ENCODE measurements at regions not wholly inside any gene's neighbourhood (a gene's known extent, or its start where the extent isn't known, plus 50 kb on each side); places are given as distances from the start of the nearest gene placed in this dataset.

DNA sequence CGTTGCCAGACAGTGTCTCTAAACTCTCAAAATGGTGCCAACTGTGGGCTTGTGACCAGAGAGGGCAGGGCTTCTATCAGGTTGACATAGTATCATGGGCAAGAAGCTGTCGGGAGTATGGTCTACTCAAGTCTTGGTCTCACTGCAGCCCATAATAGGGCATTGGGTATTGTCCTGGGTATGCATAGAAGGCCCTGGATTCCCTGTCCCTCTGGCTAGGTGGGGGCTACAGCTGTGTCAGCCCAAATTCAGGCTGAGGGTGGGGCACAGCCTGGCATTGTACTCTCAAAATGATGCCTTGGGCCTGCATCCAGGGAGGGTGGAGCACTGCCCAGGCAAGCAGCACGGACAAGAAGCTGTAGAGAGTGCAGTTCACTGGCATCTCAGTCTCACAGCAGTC is 408.8 kb upstream of the MAN1A1 start:
- Histone ChIP-seq H3K23ac (ENCODE audit: low read depth, low read length) (no peak overlapping the region), H3K9me3 (ENCODE audit: control insufficient read depth, insufficient read depth, low read length) (no peaks in the 10 kb centered on the region), H3K18ac (ENCODE audit: low read depth, low read length) (no peak overlapping the region), H3K36me3 (ENCODE audit: control insufficient read depth, insufficient read depth, low read length) (no peaks in the 10 kb centered on the region), H2BK120ac (ENCODE audit: low read depth, low read length) (no peak overlapping the region), H3K14ac (replicated peaks; ENCODE audit: low read depth, low read length) (no peak overlapping the region), H3K9me1 (ENCODE audit: insufficient read depth, low read length) (no peaks in the 10 kb centered on the region), H4K5ac (ENCODE audit: low read depth, low read length) (no peak overlapping the region), H3K27me3 (ENCODE audit: control insufficient read depth, insufficient read depth, low read length) (no peaks in the 10 kb centered on the region), H3K4me2 (ENCODE audit: low read depth, low read length) (no peak overlapping the region), H2BK5ac (ENCODE audit: low read depth, low read length, poor library complexity, severe bottlenecking) (no peak overlapping the region), H3K27ac (ENCODE audit: insufficient read depth, low read length) (no peak overlapping the region), H2BK15ac (ENCODE audit: low read depth, low read length) (no peak overlapping the region), H3K9ac (ENCODE audit: low read depth, low read length) (no peak overlapping the region), H2AK5ac (ENCODE audit: low read depth, low read length) (no peak overlapping the region), H3K4me1 (ENCODE audit: control insufficient read depth, insufficient read depth, low read length) (no peaks in the 10 kb centered on the region), H3K56ac (ENCODE audit: extremely low read depth, insufficient read depth, low read length) (no peak overlapping the region), H4K8ac (ENCODE audit: low read depth in 2 of 2, low read length in 2 of 2) (no peak overlapping the region), H2AFZ (replicated peaks; ENCODE audit: low read length, poor library complexity) (no peak overlapping the region), H2AK9ac (replicated peaks; ENCODE audit: low read depth, low read length, poor library complexity) (no peak overlapping the region), H2BK20ac (ENCODE audit: low read depth, low read length) (no peak overlapping the region), H4K91ac (ENCODE audit: insufficient read depth, low read depth, low read length) (no peak overlapping the region), H4K20me1 (ENCODE audit: insufficient read depth, low read length) (no peaks in the 10 kb centered on the region), H3K4ac (ENCODE audit: low read depth, low read length) (no peak overlapping the region), H3K79me1 (ENCODE audit: low read depth in 1 of 2, low read length in 2 of 2) (no peaks in the 10 kb centered on the region), H3K4me3 (ENCODE audit: insufficient read depth, low read depth, low read length) (no peak overlapping the region)
- ChIA-PET CTCF (interaction anchor here (0.7 kb wide), 1 partner anchor 14 kb away, joined by 3 read pairs; no protein-coding TSS in a partner anchor), POLR2A (ENCODE audit: unreplicated experiment) (no interaction called here)
- TF ChIP-seq FOS (IDR thresholded peaks at IDR 0.05; ENCODE audit: low read depth, low read length) (no peak), CHD1 (IDR thresholded peaks at IDR 0.05; ENCODE audit: low read depth, low read length) (no peak), MAZ (IDR thresholded peaks at IDR 0.05; ENCODE audit: borderline replicate concordance, low read depth, low read length) (no peak), POLR2A (IDR thresholded peaks at IDR 0.05; ENCODE audit: low read depth, low read length) (no peak), RFX5 (IDR thresholded peaks at IDR 0.05; ENCODE audit: low read depth, low read length) (no peak), MAFK (IDR thresholded peaks at IDR 0.05; ENCODE audit: low read depth, low read length) (no peak), CEBPB (IDR thresholded peaks at IDR 0.05; ENCODE audit: low read depth, low read length) (no peak), RAD21 (IDR thresholded peaks at IDR 0.05; ENCODE audit: low read length) (no peak), MXI1 (IDR thresholded peaks at IDR 0.05; ENCODE audit: borderline replicate concordance, low read depth, low read length) (no peak), RCOR1 (IDR thresholded peaks at IDR 0.05; ENCODE audit: insufficient replicate concordance, low read length) (no peak), SMC3 (IDR thresholded peaks at IDR 0.05; ENCODE audit: low read depth, low read length) (no peak), BHLHE40 (IDR thresholded peaks at IDR 0.05; ENCODE audit: low read depth, low read length) (no peak), NFE2L2 (IDR thresholded peaks at IDR 0.05; ENCODE audit: low read depth, low read length) (no peak)
- TF ChIP-seq, protein P1, sequence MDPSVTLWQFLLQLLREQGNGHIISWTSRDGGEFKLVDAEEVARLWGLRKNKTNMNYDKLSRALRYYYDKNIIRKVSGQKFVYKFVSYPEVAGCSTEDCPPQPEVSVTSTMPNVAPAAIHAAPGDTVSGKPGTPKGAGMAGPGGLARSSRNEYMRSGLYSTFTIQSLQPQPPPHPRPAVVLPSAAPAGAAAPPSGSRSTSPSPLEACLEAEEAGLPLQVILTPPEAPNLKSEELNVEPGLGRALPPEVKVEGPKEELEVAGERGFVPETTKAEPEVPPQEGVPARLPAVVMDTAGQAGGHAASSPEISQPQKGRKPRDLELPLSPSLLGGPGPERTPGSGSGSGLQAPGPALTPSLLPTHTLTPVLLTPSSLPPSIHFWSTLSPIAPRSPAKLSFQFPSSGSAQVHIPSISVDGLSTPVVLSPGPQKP (IDR thresholded peaks at IDR 0.05; ENCODE audit: borderline replicate concordance, low read depth, low read length): no peak
- TF ChIP-seq, protein P2, sequence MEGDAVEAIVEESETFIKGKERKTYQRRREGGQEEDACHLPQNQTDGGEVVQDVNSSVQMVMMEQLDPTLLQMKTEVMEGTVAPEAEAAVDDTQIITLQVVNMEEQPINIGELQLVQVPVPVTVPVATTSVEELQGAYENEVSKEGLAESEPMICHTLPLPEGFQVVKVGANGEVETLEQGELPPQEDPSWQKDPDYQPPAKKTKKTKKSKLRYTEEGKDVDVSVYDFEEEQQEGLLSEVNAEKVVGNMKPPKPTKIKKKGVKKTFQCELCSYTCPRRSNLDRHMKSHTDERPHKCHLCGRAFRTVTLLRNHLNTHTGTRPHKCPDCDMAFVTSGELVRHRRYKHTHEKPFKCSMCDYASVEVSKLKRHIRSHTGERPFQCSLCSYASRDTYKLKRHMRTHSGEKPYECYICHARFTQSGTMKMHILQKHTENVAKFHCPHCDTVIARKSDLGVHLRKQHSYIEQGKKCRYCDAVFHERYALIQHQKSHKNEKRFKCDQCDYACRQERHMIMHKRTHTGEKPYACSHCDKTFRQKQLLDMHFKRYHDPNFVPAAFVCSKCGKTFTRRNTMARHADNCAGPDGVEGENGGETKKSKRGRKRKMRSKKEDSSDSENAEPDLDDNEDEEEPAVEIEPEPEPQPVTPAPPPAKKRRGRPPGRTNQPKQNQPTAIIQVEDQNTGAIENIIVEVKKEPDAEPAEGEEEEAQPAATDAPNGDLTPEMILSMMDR (conservative IDR thresholded peaks at IDR 0.05; ENCODE audit: low read depth, low read length): no peak
- TF ChIP-seq, protein P3, sequence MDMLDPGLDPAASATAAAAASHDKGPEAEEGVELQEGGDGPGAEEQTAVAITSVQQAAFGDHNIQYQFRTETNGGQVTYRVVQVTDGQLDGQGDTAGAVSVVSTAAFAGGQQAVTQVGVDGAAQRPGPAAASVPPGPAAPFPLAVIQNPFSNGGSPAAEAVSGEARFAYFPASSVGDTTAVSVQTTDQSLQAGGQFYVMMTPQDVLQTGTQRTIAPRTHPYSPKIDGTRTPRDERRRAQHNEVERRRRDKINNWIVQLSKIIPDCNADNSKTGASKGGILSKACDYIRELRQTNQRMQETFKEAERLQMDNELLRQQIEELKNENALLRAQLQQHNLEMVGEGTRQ (IDR thresholded peaks at IDR 0.05; ENCODE audit: low read depth, low read length): no peak
- BruUV-seq (replicated peaks): no TSS peak
- intact Hi-C loops (cut with micrococcal nuclease) (no loop called here), dilution Hi-C loops (cut with HindIII; ENCODE audit: low sequenced_read_pairs, unreplicated experiment) (no loop called here), in situ Hi-C loops (cut with MboI; ENCODE audit: low sequenced_read_pairs) (no loop called here)
- ATAC-seq (ENCODE audit: low read depth) (no peak), DNase-seq (no peak)
- WGBS, 2 experiments (ENCODE audit: extremely low coverage in 2 of 2, insufficient read length in 1 of 2): 0% methylated on average over 1 of the region's 3 CpGs; no CpG with 5 or more reads in 1 of the 2 experiments

All from IMR-90 (cell line).